IPS-20b (cell line): ENCODE measurements at regions not wholly inside any gene's neighbourhood (a gene's known extent, or its start where the extent isn't known, plus 50 kb on each side); places are given as distances from the start of the nearest gene placed in this dataset.

Experiments used
- H3K27ac ChIP-seq: one replicate; pipeline ENCODE4 v1.5.1; 2013; ENCODE audit warnings: low read length
- H3K27me3 ChIP-seq: 2 replicates; pipeline ENCODE4 v1.6.1; 2013; ENCODE audit warnings: mild to moderate bottlenecking, low read length, inconsistent platforms; ENCODE audit not compliant: insufficient read depth
- H3K36me3 ChIP-seq: 2 replicates; pipeline ENCODE4 v1.6.1; 2013; ENCODE audit warnings: low read depth, mild to moderate bottlenecking, inconsistent platforms, low read length, moderate library complexity; ENCODE audit not compliant: insufficient read depth
- H3K4me1 ChIP-seq: 2 replicates; pipeline ENCODE4 v1.6.1; 2013; ENCODE audit warnings: mild to moderate bottlenecking, control low read depth, inconsistent platforms, low read length, moderate library complexity; ENCODE audit not compliant: insufficient read depth
- H3K4me3 ChIP-seq: 2 replicates; pipeline ENCODE4 v1.5.1; 2013; ENCODE audit warnings: mild to moderate bottlenecking, low read length, inconsistent platforms
- H3K9ac ChIP-seq: 2 replicates; pipeline ENCODE4 v1.6.1; 2013; ENCODE audit warnings: low read depth, mild to moderate bottlenecking, inconsistent platforms, low read length, moderate library complexity
- H3K9me3 ChIP-seq: 2 replicates; pipeline ENCODE4 v1.6.1; 2013; ENCODE audit warnings: mild to moderate bottlenecking, low read depth, low read length, inconsistent platforms; ENCODE audit not compliant: insufficient read depth

GRCh38 chrX:65811558-65812228 is 144.2 kb downstream of the MSN start:
- Histone ChIP-seq H3K9ac (no peak overlapping the region), H3K27ac (no peak overlapping the region), H3K4me1 (no peaks in the 10 kb centered on the region), H3K9me3 (no peaks in the 10 kb centered on the region), H3K4me3 (no peak overlapping the region), H3K36me3 (no peaks in the 10 kb centered on the region), H3K27me3 (no peaks in the 10 kb centered on the region)
